Prostate gland (tissue), 2 donors: ENCODE measurements at regions not wholly inside any gene's neighbourhood (a gene's known extent, or its start where the extent isn't known, plus 50 kb on each side); places are given as distances from the start of the nearest gene placed in this dataset.

ENCODE experiments used
- POLR2A ChIP-seq: fragments of 450-650 bp; IDR thresholded peaks from one replicate; pipeline ENCODE4 v1.6.1; 2016; ENCODE audit warnings: antibody characterized with exemption, mild to moderate bottlenecking
- POLR2AphosphoS5 ChIP-seq: sonication (generic); formaldehyde crosslinking; IDR thresholded peaks from one replicate; pipeline ENCODE4 v1.6.1; 2017; ENCODE audit warnings: antibody characterized with exemption
- TF ChIP-seq, protein P1 (sequence below), 4 experiments: fragments of 200-600 bp in 2 of 4; fragments of 450-650 bp in 2 of 4; sonication (generic) in 2 of 4; IDR thresholded peaks; 1 replicate in 3 of 4; 2 replicates in 1 of 4; pipeline ENCODE4 v1.5.1; 2016 to 2019; ENCODE audit warnings: antibody characterized with exemption in 4 of 4, mild to moderate bottlenecking in 2 of 4, moderate library complexity in 2 of 4

- TF ChIP-seq, protein P1, sequence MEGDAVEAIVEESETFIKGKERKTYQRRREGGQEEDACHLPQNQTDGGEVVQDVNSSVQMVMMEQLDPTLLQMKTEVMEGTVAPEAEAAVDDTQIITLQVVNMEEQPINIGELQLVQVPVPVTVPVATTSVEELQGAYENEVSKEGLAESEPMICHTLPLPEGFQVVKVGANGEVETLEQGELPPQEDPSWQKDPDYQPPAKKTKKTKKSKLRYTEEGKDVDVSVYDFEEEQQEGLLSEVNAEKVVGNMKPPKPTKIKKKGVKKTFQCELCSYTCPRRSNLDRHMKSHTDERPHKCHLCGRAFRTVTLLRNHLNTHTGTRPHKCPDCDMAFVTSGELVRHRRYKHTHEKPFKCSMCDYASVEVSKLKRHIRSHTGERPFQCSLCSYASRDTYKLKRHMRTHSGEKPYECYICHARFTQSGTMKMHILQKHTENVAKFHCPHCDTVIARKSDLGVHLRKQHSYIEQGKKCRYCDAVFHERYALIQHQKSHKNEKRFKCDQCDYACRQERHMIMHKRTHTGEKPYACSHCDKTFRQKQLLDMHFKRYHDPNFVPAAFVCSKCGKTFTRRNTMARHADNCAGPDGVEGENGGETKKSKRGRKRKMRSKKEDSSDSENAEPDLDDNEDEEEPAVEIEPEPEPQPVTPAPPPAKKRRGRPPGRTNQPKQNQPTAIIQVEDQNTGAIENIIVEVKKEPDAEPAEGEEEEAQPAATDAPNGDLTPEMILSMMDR (IDR thresholded peaks at IDR 0.05) = no peak
- TF ChIP-seq POLR2A (no peak), POLR2AphosphoS5 (no peak)
These were observed 271.5 kb upstream of the SESN3 start for GRCh38 chr11:95502522-95502921.
